Ectodermal cell (in vitro differentiated cells): ENCODE measurements at regions not wholly inside any gene's neighbourhood (a gene's known extent, or its start where the extent isn't known, plus 50 kb on each side); places are given as distances from the start of the nearest gene placed in this dataset.

Source experiments
- H3K27ac ChIP-seq: 2 replicates; pipeline ENCODE4 v1.7.0; 2013; ENCODE audit warnings: mild to moderate bottlenecking, low read depth, low read length; ENCODE audit not compliant: insufficient read depth, poor library complexity, severe bottlenecking
- H3K27me3 ChIP-seq: 2 replicates; pipeline ENCODE4 v1.7.0; 2013; ENCODE audit warnings: mild to moderate bottlenecking, low read length; ENCODE audit not compliant: insufficient read depth, control insufficient read depth, poor library complexity, severe bottlenecking
- H3K36me3 ChIP-seq: one replicate; pipeline ENCODE4 v1.7.0; 2013; ENCODE audit warnings: low read length; ENCODE audit not compliant: control insufficient read depth, insufficient read depth
- H3K4me1 ChIP-seq: one replicate; pipeline ENCODE4 v1.7.0; 2013; ENCODE audit warnings: low read length; ENCODE audit not compliant: control insufficient read depth, insufficient read depth
- H3K4me3 ChIP-seq: 2 replicates; pipeline ENCODE4 v1.7.0; 2013; ENCODE audit warnings: low read depth, low read length, control low read depth; ENCODE audit not compliant: insufficient read depth
- H3K9me3 ChIP-seq: 2 replicates; pipeline ENCODE4 v1.7.0; 2013; ENCODE audit warnings: mild to moderate bottlenecking, low read length, moderate library complexity; ENCODE audit not compliant: control insufficient read depth
- WGBS, 2 experiments: methylation state at CpG; one replicate each; pipeline ENCODE4 v1.1.7; 2013; ENCODE audit warnings: missing lambda C conversion rate in 2 of 2; 5-methylcytosine and 5-hydroxymethylcytosine counted together

DNA sequence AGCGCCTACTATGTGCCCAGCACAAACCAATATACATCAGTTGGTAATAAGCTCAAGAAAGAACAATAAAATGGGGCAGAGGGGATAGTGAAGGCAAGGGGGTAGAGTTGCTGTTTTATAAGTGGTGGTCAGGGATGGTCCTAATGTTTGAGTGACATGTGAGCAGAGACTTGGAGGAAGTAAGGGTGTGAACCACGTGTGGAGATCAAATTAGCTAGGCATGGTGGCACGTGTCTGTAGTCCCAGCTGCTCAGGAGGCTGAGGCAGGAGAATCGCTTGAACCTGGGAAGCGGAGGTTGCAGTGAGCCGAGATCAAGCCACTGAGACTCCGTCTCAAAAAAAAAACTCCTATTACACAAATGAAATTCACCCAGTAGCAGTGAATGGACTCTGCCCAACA is 56.5 kb downstream of the IRX6 start:
- Histone ChIP-seq H3K27ac (no peak overlapping the region), H3K9me3 (no peaks in the 10 kb centered on the region)
- WGBS, 2 experiments = 87 to 92% methylated on average over 6 to 7 of the region's 7 CpGs

DNA sequence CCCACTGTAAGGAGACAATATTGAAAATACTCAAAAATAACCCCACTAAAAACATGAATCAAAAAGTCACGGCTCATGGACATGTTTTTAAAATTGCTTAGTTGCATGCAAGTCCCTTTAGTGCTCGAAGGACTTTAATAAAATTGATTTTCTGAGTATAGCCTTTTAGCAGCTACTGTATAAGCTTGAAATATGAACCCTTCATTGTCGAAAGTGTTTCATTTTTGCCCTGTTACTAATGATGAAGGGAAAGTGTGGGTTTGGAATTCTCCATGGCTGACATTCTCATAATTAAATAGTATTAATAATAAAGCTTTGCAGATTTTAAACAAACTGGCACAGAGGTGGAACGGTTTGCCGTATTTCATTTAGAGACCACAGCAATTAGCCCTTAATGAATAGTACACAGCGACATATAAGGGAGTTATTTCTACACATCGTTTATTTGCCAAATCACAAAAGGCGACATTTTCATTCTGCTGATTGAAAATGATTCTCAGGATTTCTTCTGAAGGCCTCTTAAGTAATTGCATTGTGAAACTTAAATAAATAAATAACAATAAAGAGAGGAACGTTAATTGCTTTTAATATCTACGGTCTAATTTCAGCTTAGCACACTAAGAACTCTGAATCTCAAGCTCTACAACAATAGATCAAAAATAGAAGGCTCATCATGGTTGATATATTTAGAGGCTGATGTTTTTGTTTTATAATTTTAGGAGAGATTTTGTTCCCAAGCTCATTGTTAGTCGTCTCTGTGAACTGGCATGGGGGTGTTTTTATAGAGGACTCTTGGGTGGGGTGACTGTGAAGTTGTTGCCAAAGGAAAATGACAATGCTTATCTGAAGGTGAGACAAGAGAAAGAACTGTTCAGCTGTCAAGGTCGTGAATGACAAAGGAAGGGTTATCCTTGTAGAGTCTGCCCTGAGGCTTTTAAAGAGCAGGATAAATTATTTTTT is 60.6 kb downstream of the IRX6 start:
- Histone ChIP-seq H3K27me3 (no peaks in the 10 kb centered on the region), H3K4me3 (no peak overlapping the region), H3K4me1 (no peaks in the 10 kb centered on the region), H3K9me3 (no peaks in the 10 kb centered on the region), H3K36me3 (no peaks in the 10 kb centered on the region), H3K27ac (no peak overlapping the region)
- WGBS, 2 experiments = 90 to 94% methylated on average over 9 to 12 of the region's 12 CpGs

More for the DNA sequence above, 56.5 kb downstream of the IRX6 start:
- Histone ChIP-seq H3K4me1 (no peaks in the 10 kb centered on the region), H3K27me3 (no peaks in the 10 kb centered on the region), H3K4me3 (no peak overlapping the region), H3K36me3 (no peaks in the 10 kb centered on the region)

DNA sequence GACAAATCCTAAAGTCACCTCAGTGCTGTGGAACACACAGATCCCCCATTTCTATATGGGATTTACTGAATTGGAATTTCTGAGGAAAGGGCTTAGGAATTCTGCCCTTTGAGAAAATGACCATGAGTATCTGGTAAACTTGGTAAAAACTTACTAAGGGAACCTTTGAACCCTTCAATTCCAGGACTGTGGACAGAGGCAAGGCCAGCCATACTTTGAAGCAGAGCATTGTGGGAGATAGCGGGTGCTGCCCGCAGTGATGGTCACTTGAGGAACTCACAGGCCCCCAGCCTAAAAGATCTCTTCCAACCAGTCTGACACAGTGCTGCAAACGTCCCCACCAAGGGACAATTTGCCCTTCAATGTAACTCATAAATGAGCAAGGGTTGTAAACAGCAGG is 61.4 kb downstream of the IRX6 start:
- H3K27ac ChIP-seq = no peak overlapping the region
- no peaks in the 10 kb centered on the region for H3K27me3 ChIP-seq
- no peak overlapping the region for H3K4me3 ChIP-seq
- 83 to 95% methylated on average over 3 of the region's 3 CpGs for WGBS, 2 experiments
- H3K9me3 ChIP-seq = no peaks in the 10 kb centered on the region
- H3K36me3 ChIP-seq = no peaks in the 10 kb centered on the region
- H3K4me1 ChIP-seq = no peaks in the 10 kb centered on the region

DNA sequence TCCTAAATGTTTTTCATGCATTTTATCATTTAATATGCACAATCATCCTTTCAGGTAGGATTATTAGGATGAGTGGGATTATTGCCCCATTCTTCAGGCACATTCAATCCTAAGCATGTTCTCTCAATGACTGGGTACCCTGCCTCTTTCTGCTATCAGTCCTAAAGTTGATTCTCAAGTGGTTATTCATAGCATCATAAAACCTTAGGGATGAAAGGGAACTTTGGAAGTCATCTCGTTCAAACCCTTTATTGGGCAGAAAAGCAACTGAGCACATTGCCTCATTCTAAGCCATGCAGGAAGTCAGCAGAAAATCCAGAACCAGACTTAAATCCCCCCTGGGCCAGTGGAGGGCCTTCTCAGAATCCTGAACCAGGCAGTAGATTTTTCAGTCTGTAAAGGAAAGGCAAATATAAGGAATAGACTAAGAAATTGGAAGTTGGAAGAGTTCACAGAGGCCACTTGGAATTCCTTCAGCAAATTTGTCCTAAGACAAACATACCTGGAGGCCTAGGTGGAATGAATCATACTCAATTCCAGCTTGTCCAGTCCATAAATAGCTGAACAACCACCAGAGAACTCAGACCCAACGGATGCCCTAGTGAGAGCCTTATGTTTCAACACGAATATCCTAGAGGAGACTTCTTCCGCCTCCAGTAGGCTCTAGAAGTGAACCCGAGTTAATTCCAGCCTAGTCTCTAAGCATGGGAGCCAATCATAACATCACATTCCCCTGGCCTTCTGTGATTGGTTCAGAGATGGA is 62.7 kb downstream of the IRX6 start:
- Histone ChIP-seq H3K36me3 (no peaks in the 10 kb centered on the region), H3K27me3 (no peaks in the 10 kb centered on the region), H3K27ac (no peak overlapping the region), H3K4me1 (no peaks in the 10 kb centered on the region), H3K9me3 (no peaks in the 10 kb centered on the region), H3K4me3 (no peak overlapping the region)
- 90 to 93% methylated on average over 5 of the region's 5 CpGs for WGBS, 2 experiments

DNA sequence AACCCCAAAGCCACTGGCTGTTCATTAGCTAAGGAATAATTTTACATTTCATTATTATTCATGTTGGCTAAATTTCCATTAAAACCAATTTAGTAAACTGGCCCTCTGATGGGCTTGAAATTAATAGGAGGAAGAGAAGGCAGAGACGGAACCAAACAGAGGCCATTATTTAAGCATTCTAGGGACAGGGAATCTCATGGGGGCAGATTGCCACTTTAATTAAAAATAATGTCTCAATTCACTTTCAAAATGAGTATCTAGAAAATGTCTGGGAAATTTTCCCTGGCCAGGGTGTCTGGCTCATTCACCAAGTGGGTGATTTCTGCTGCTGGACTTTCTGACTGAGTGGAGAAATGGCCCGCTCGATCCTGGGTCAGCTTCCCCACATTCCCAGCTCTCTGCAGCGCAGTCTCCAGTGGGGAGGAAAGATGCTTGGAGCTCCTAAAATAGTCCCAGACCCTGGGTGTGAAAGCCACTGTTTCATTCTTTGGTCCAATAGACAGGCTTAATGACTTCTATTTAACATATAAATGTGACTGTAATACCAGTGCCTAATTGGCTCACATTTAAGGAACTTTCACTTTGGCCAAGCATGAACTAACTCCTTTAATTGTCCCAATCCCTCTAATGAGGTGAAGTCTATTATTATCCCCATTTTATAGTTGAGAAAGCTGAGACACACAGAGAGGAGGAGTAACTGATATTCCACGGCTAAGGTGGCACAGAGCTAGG is 64.3 kb downstream of the IRX6 start:
- Histone ChIP-seq H3K9me3 (no peaks in the 10 kb centered on the region), H3K27me3 (no peaks in the 10 kb centered on the region), H3K36me3 (no peaks in the 10 kb centered on the region), H3K27ac (no peak overlapping the region), H3K4me1 (no peaks in the 10 kb centered on the region), H3K4me3 (no peak overlapping the region)
- 88 to 92% methylated on average over 4 to 5 of the region's 5 CpGs for WGBS, 2 experiments

DNA sequence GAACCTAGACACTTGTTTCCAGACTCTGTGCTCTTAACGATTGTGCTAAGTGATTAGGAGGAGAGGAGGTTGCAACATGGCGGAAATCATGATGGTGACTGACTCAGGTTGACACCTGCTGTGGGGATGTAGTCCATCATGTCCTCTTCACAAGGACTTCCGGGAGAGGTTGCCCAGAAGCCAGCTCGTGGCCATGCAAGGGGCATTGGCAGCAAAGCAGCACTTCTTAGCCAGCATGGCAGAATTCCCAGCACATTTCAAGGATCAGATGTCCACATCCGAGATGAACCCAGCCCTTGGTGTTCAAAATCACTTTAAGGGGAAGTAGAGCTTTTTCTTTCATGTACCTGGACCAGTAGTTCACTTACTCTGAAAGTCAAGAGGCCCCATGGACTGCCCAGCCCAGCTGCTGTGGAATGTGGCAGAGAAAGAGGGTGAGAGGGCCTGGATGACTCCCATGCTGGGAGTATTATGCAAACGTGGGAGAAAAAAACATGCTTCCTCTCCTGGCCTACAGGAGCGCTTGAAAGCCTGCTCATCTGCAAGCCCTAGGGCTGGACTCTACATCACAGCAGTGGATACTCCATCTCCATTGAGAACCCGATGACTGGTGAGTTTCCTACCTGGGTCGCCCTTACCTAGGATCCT is 65.5 kb downstream of the IRX6 start:
- no peak overlapping the region for H3K4me3 ChIP-seq
- no peaks in the 10 kb centered on the region for H3K9me3 ChIP-seq
- WGBS, 2 experiments = 83 to 88% methylated on average over 9 of the region's 9 CpGs
- H3K27me3 ChIP-seq = no peaks in the 10 kb centered on the region
- H3K36me3 ChIP-seq = no peaks in the 10 kb centered on the region
- no peaks in the 10 kb centered on the region for H3K4me1 ChIP-seq
- H3K27ac ChIP-seq = no peak overlapping the region

DNA sequence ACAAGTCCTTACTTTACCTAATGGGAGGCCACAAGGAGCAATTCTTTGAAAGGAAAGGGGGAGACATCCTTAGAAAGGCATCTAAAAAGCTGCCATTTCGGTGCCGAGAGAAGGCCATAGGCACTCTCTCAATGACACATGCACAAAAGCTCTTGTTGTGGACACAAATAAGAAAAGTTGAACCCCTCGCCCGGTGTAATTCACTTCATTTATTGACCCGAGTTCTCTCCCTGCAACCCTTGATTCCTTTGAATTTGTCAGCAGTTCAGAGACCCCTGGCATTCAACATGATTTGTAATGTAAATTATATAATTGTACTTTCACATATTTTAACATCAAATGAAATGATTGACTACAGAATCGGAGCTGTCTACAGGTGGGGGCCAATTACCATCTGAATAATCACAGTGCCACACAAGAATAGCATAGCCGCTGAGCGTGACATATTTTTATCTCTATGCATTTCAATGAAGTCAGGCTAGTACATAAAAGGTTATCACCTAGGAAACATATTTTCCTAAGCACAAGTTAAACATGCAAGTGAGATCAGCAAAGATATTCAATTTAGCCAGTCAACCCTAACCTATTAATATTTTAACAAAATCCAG is 66.7 kb downstream of the IRX6 start:
- H3K9me3 ChIP-seq = no peaks in the 10 kb centered on the region
- H3K27ac ChIP-seq = no peak overlapping the region
- H3K4me3 ChIP-seq = no peak overlapping the region
- H3K36me3 ChIP-seq = no peaks in the 10 kb centered on the region
- H3K4me1 ChIP-seq = no peaks in the 10 kb centered on the region
- 70 to 78% methylated on average over 7 to 8 of the region's 8 CpGs for WGBS, 2 experiments
- no peaks in the 10 kb centered on the region for H3K27me3 ChIP-seq

DNA sequence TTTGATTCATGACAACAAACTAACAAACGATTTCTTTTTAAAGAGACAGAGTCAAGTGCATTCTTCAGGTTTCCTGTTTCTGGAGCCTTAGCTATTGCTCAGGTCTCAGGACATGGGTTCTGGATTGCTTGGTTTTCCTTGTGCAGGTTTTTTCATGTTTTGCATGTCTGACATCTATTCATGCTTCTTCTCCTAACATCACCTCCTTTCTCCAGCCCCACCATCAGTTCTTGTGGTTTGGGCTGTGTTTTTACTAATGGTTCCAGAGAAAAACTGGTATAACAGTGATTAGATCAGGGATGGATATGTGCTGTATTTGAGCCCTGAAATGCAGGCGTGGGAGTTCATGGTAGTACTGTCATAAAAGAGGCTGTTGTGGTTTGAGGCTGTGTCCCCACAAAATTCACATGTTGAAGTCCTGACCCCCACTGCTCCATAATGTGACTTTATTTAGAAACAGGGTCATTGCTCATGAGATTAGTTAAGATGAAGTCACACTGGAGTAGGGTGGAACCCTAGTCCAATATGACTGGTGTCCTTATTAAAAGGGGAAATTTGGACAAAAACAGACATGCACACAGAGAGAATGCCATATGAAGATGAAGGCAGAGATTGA is 67.9 kb downstream of the IRX6 start:
- Histone ChIP-seq H3K9me3 (no peaks in the 10 kb centered on the region), H3K4me1 (no peaks in the 10 kb centered on the region), H3K36me3 (no peaks in the 10 kb centered on the region), H3K27me3 (no peaks in the 10 kb centered on the region), H3K27ac (no peak overlapping the region), H3K4me3 (no peak overlapping the region)
- 91 to 93% methylated on average over 2 of the region's 2 CpGs for WGBS, 2 experiments

DNA sequence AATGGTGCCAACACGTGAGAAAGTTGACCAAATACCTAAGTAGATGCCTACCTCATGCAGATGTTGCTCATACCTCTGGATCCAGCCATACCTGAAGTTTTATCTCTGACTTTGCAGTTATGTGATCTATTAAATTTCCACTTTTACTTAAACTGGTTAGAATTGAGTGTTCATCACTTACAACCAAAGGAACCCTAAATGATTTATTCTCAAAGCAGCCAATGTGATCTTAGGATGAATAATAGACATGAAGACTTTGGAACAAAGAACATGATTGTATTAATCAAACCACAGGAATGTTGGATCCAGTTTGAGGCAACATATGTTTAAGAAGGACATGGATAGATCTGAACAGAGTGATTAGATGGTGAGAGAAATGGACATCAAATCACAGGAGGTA is 68.7 kb downstream of the IRX6 start:
- 94 to 100% methylated on average over 1 of the region's 1 CpG for WGBS, 2 experiments
- no peaks in the 10 kb centered on the region for H3K9me3 ChIP-seq
- H3K27me3 ChIP-seq = no peaks in the 10 kb centered on the region
- no peaks in the 10 kb centered on the region for H3K4me1 ChIP-seq
- H3K27ac ChIP-seq = no peak overlapping the region
- no peak overlapping the region for H3K4me3 ChIP-seq
- H3K36me3 ChIP-seq = no peaks in the 10 kb centered on the region
